HG03378 (cell line): ENCODE measurements at regions not wholly inside any gene's neighbourhood (a gene's known extent, or its start where the extent isn't known, plus 50 kb on each side); places are given as distances from the start of the nearest gene placed in this dataset.

ENCODE experiments used
- ATAC-seq: cut with Tn5 transposase; IDR thresholded peaks from one replicate; pipeline ENCODE4 v1.9.1; 2021; ENCODE audit warnings: mild to moderate bottlenecking, moderate library complexity; ENCODE audit not compliant: unreplicated experiment

- ATAC-seq, result no peak
Observed at GRCh38 chr9:23563517-23563916, 262.5 kb downstream of the ELAVL2 start.

GRCh38 chr9:23567516-23568165, 258.4 kb downstream of the ELAVL2 start:
- ATAC-seq, result no peak

- ATAC-seq, result no peak
Observed at GRCh38 chr9:23571414-23572104, 254.5 kb downstream of the ELAVL2 start.

- no peak for ATAC-seq
Observed at GRCh38 chr9:23573800-23574199, 252.2 kb downstream of the ELAVL2 start.

- no peak for ATAC-seq
Observed at GRCh38 chr9:23577611-23578010, 248.4 kb downstream of the ELAVL2 start.

- ATAC-seq, result no peak
Observed at GRCh38 chr9:23581931-23582330, 244.1 kb downstream of the ELAVL2 start.

GRCh38 chr9:23582836-23583235, 243.2 kb downstream of the ELAVL2 start:
- no peak for ATAC-seq

- no peak for ATAC-seq
Observed at GRCh38 chr9:23586906-23587305, 239.1 kb downstream of the ELAVL2 start.

- no peak for ATAC-seq
Observed at GRCh38 chr9:23587433-23587832, 238.6 kb downstream of the ELAVL2 start.

- no peak for ATAC-seq
Observed at GRCh38 chr9:23587903-23588302, 238.1 kb downstream of the ELAVL2 start.

GRCh38 chr9:23590276-23591000, 235.6 kb downstream of the ELAVL2 start:
- no peak for ATAC-seq

GRCh38 chr9:23594421-23594820, 231.6 kb downstream of the ELAVL2 start:
- ATAC-seq, result no peak

- no peak for ATAC-seq
Observed at GRCh38 chr9:23596913-23597634, 229.0 kb downstream of the ELAVL2 start.

GRCh38 chr9:23598994-23599393, 227.0 kb downstream of the ELAVL2 start:
- ATAC-seq, result no peak

- ATAC-seq, result no peak
Observed at GRCh38 chr9:23603311-23603710, 222.7 kb downstream of the ELAVL2 start.

GRCh38 chr9:23606107-23606506, 219.9 kb downstream of the ELAVL2 start:
- no peak for ATAC-seq

GRCh38 chr9:23608456-23608855, 217.6 kb downstream of the ELAVL2 start:
- ATAC-seq, result no peak

- ATAC-seq, result no peak
Observed at GRCh38 chr9:23611869-23612268, 214.2 kb downstream of the ELAVL2 start.

GRCh38 chr9:23615569-23615968, 210.5 kb downstream of the ELAVL2 start:
- no peak for ATAC-seq

GRCh38 chr9:23621188-23621587, 204.9 kb downstream of the ELAVL2 start:
- no peak for ATAC-seq

GRCh38 chr9:23621924-23622323, 204.1 kb downstream of the ELAVL2 start:
- ATAC-seq, result no peak
